ENCODE measurements at regions not wholly inside any gene's neighbourhood (a gene's known extent, or its start where the extent isn't known, plus 50 kb on each side); places are given as distances from the start of the nearest gene placed in this dataset.
A peak's percentile ranks its signal among the peaks of the same experiment; 100 is the strongest.

DNA sequence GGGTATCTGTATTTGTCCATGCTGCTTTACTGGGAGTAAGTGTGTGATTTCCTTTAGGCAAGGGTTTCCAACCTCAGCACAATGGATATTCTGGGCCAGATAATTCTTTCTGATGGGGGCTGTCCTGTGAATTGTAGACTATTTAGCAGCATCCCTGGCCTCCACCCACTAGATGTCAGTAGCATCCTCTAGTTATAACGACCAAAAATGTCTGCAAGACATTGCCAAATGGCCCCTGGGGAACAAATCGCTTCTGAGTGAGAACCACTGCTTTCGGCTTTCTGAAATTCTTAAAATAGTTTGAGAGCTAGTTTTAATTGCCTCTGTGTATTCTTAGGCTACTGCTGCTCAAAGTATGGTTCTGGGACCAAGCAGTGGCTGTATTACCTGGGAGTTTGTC is 81.2 kb upstream of the GPM6B start:
- TF ChIP-seq, protein P1, sequence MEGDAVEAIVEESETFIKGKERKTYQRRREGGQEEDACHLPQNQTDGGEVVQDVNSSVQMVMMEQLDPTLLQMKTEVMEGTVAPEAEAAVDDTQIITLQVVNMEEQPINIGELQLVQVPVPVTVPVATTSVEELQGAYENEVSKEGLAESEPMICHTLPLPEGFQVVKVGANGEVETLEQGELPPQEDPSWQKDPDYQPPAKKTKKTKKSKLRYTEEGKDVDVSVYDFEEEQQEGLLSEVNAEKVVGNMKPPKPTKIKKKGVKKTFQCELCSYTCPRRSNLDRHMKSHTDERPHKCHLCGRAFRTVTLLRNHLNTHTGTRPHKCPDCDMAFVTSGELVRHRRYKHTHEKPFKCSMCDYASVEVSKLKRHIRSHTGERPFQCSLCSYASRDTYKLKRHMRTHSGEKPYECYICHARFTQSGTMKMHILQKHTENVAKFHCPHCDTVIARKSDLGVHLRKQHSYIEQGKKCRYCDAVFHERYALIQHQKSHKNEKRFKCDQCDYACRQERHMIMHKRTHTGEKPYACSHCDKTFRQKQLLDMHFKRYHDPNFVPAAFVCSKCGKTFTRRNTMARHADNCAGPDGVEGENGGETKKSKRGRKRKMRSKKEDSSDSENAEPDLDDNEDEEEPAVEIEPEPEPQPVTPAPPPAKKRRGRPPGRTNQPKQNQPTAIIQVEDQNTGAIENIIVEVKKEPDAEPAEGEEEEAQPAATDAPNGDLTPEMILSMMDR (conservative IDR thresholded peaks at IDR 0.05; ENCODE audit: low read depth, low read length): peak; percentile 37
- no peak for DNase-seq (ENCODE audit: low read depth)
- H3K4me3 ChIP-seq (ENCODE audit: low read depth, low read length): no peak overlapping the region

DNA sequence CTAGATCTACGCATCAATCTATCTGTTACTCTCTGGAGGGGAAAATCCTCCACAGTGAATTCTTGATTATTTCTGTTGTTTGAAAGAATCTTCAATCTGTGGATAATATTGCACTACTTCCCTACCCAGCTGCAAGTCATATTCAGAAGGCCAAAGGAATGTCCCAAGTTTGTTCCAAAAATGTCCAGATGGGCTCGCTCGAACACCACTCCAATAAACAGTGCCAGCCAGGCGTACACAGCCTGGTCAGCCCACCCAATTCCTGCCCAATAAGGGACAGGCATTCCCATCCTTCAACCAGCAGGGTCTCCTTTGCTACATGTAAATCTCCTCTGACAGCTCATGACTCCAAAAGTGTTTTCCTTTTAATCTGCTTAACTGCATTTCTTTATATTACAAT is 80.7 kb upstream of the GPM6B start:
- TF ChIP-seq, protein P1 (conservative IDR thresholded peaks at IDR 0.05; ENCODE audit: low read depth, low read length): no peak
- H3K4me3 ChIP-seq (ENCODE audit: low read depth, low read length): no peak overlapping the region

DNA sequence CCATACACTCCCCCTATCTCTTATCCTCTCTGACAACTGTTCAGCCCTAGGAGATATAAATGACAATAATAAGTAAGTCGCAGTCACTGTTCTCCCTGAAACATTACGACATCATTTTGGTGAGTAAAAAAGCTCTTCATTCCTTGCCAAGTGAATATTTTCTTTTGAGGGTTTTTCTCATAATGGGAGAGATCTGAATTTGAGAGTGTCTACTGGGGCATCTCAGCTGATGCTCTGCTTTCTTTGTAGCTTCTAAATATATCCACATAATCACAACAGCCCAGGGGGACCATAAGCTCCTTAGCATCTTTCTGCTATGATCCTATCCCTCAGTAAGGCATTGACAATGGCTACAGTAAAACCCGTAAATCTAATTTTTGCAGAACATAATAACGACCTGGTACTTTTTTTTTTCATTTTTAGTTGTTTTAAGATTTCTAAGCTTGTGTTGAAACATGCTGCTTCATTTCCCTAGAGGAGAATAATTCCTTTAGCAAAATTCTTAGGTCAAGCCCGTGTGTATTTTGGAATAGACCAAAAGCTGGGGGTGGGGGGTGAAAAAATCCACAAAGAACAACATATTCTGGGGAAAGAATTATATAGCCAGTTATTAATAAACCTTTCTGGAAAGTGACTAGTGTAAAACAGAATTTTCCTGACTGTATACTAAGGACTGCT is 78.1 kb upstream of the GPM6B start:
- H3K4me3 ChIP-seq (ENCODE audit: low read depth, low read length): no peak overlapping the region
- no peak for DNase-seq (ENCODE audit: low read depth)
- TF ChIP-seq, protein P1 (conservative IDR thresholded peaks at IDR 0.05; ENCODE audit: low read depth, low read length): no peak

More for the DNA sequence above, 80.7 kb upstream of the GPM6B start:
- no peak for DNase-seq (ENCODE audit: low read depth)

DNA sequence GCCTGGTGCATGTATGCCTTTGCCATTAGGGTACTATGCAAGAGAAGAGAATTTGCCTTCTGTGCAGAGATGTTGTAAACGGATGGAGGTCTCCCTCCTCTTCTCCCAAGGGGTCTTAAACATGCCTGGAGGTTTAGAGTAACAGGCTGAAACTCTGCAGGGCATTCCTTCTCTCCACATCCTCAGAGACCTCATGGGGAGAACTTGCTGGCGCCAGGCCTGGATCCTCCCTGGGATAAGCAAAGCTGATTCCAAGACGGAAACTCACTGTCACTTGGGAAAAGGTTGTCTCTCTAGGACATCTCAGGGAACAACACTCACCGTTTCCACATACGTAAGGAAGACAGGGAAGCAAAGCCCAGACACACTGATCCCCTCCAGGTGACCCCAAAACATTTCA is 76.9 kb upstream of the GPM6B start:
- H3K4me3 ChIP-seq (ENCODE audit: low read depth, low read length): no peak overlapping the region
- TF ChIP-seq, protein P1 (conservative IDR thresholded peaks at IDR 0.05; ENCODE audit: low read depth, low read length): no peak
- DNase-seq (ENCODE audit: low read depth): no peak

DNA sequence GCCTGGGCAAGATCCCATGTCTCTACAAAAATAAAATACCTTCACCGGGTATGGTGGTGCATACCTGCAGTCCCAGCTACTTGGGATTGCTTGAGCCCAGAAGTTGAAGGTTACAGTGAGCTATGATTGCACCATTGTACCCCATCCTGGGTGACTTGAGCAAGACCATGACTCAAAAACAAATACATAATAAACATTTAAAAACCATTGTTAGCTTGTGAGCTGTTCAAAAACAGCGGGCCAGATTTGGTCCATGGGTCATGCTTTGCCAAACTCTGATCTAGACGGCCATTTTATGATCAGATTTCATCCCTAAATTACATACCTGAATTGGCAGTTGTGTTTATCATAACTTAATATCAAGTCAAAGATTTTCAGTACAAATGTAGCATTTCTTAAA is 76.0 kb upstream of the GPM6B start:
- TF ChIP-seq, protein P1 (conservative IDR thresholded peaks at IDR 0.05; ENCODE audit: low read depth, low read length): no peak
- H3K4me3 ChIP-seq (ENCODE audit: low read depth, low read length): no peak overlapping the region
- DNase-seq (ENCODE audit: low read depth): no peak

DNA sequence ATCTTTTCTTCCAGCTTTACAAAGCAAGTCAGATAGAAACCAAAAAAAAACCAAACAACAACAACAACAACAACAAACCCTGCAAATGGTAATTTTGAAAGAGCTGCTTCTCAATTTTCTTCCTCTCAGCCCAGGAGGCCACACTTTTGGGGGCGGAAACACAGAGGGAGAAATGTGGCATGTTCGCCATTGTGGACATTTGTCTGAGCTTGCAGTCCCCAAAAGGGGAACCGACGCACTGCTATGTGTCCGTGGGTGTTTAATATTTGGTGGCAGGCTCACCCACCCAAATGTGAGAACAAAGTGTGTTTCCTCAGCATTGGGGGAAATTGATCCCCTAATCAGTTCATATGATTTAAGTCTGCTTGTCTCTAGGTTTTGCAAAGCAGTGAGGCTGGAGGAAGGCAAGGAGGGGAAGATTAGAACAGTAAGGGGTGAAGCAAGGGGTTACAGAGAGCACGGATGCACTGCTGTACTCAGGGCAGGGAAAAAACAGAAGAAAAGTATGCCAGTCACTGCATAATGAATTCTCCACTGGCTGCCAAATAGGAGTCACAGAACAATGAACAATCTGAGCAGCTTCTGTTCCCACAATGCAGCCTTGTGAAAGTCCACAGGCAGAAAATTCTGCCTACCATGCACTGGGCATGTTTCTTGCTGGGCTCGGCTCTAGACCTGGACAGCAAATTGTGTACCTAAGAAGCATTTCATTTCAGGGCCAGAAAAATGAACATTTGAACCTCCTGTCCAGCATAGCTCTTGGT is 74.7 kb upstream of the GPM6B start:
- TF ChIP-seq, protein P1 (conservative IDR thresholded peaks at IDR 0.05; ENCODE audit: low read depth, low read length): no peak
- H3K4me3 ChIP-seq (ENCODE audit: low read depth, low read length): no peak overlapping the region
- DNase-seq (ENCODE audit: low read depth): no peak

All from epithelial cell of proximal tubule (primary cell).